ENCODE measurements at regions not wholly inside any gene's neighbourhood (a gene's known extent, or its start where the extent isn't known, plus 50 kb on each side); places are given as distances from the start of the nearest gene placed in this dataset.

GRCh38 chr17:77675411-77675810, 283.1 kb upstream of the TNRC6C start:
- DNase-seq (ENCODE audit: insufficient read length, low spot score) (no peak), FAIRE-seq (no peak)
- TF ChIP-seq SPI1 (IDR thresholded peaks at IDR 0.05; ENCODE audit: low read depth, low read length), result no peak
- no peak for TF ChIP-seq POLR2AphosphoS5 (IDR thresholded peaks at IDR 0.05; ENCODE audit: low read depth, low read length)
- no peak for TF ChIP-seq POU2F2 (IDR thresholded peaks at IDR 0.05; ENCODE audit: low read depth, low read length)
- no peak for TF ChIP-seq PAX5 (IDR thresholded peaks at IDR 0.05; ENCODE audit: insufficient read depth, low read length, severe bottlenecking)
- no peak for TF ChIP-seq TAF1 (IDR thresholded peaks at IDR 0.05; ENCODE audit: low read depth, low read length)

GRCh38 chr17:77675816-77676215, 282.7 kb upstream of the TNRC6C start:
- FAIRE-seq, result no peak
- no peak for TF ChIP-seq POLR2A (IDR thresholded peaks at IDR 0.05; ENCODE audit: low read depth, low read length)
- TF ChIP-seq TAF1 (IDR thresholded peaks at IDR 0.05; ENCODE audit: low read depth, low read length), result no peak
- TF ChIP-seq POU2F2 (IDR thresholded peaks at IDR 0.05; ENCODE audit: low read depth, low read length), result no peak
- no peak for TF ChIP-seq PAX5 (IDR thresholded peaks at IDR 0.05; ENCODE audit: insufficient read depth, low read length, severe bottlenecking)
- no peak for TF ChIP-seq SPI1 (IDR thresholded peaks at IDR 0.05; ENCODE audit: low read depth, low read length)
- no peak for TF ChIP-seq POLR2AphosphoS5 (IDR thresholded peaks at IDR 0.05; ENCODE audit: low read depth, low read length)

GRCh38 chr17:77676237-77676661, 282.3 kb upstream of the TNRC6C start:
- DNase-seq (ENCODE audit: insufficient read length, low spot score) (no peak), FAIRE-seq (no peak)
- TF ChIP-seq TAF1 (IDR thresholded peaks at IDR 0.05; ENCODE audit: low read depth, low read length), result no peak
- TF ChIP-seq POLR2A (IDR thresholded peaks at IDR 0.05; ENCODE audit: low read depth, low read length), result no peak
- TF ChIP-seq SPI1 (IDR thresholded peaks at IDR 0.05; ENCODE audit: low read depth, low read length), result no peak
- no peak for TF ChIP-seq PAX5 (IDR thresholded peaks at IDR 0.05; ENCODE audit: insufficient read depth, low read length, severe bottlenecking)
- no peak for TF ChIP-seq POLR2AphosphoS5 (IDR thresholded peaks at IDR 0.05; ENCODE audit: low read depth, low read length)
- TF ChIP-seq POU2F2 (IDR thresholded peaks at IDR 0.05; ENCODE audit: low read depth, low read length), result no peak

More at GRCh38 chr17:77675816-77676215, 282.7 kb upstream of the TNRC6C start:
- no peak for DNase-seq (ENCODE audit: insufficient read length, low spot score)

DNA sequence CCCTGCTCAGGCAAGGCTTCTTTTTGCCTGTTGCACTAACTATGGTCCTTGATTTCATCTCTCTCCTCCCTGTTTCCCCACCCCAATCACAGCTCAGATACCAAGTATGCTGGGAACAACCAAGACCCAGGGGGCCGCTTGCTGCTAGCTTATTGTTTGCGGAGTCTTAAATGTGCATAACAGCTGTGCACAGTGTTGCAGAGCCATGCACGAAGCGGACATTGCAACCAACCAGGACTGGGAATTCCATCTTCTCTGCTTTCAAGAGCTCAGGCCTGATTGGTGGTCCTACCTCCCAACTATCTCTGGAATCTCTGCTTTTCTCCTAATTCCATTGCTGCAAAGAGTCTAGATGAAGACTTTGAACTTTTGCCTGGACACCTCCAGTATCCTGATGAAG, 281.3 kb upstream of the TNRC6C start:
- TF ChIP-seq PAX5 (IDR thresholded peaks at IDR 0.05; ENCODE audit: insufficient read depth, low read length, severe bottlenecking), result no peak
- no peak for TF ChIP-seq POLR2AphosphoS5 (IDR thresholded peaks at IDR 0.05; ENCODE audit: low read depth, low read length)
- TF ChIP-seq POLR2A (IDR thresholded peaks at IDR 0.05; ENCODE audit: low read depth, low read length), result no peak
- TF ChIP-seq POU2F2 (IDR thresholded peaks at IDR 0.05; ENCODE audit: low read depth, low read length), result no peak
- TF ChIP-seq SPI1 (IDR thresholded peaks at IDR 0.05; ENCODE audit: low read depth, low read length), result no peak
- TF ChIP-seq TAF1 (IDR thresholded peaks at IDR 0.05; ENCODE audit: low read depth, low read length), result no peak
- FAIRE-seq, result no peak
- no peak for DNase-seq (ENCODE audit: insufficient read length, low spot score)

DNA sequence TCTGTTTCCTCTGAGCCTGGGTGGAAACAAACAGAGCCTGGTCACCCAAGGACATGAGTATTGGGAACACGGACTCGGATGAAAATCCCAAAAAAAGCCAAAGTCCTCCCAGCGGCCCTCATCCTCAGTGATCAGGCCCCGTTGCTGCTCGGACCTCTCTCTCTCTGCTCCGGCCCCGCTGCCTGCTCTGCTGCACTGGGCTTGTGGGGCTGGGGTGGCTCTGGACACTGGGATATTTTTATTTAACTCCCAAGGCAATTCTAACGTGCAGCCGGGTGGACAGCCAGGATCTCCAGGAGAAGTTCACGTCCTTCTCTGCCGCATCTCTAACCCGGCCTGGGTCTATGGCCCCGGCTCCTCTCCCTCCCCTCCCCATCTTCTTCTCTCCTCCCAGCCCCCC, 280.9 kb upstream of the TNRC6C start:
- DNase-seq (ENCODE audit: insufficient read length, low spot score), result no peak
- FAIRE-seq, result no peak

DNA sequence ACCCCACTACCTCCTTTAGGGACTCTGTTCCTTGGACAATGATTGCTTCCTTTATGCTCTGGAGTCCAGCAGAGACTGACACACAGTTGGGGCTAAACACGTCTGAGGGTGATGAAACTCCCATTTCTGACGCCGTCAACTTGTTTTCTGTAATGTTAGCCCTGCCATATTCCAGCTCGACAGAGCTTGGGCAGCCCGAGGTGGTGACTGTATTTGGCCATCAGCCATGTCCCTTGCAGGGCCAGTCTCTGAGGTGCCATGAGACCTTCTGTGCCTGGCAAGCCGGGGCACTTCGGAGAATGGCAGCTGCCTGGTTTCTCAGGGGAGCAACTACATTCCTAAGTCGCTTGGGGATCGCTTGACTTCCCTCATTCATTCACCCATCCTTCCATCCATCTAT, 278.9 kb upstream of the TNRC6C start:
- DNase-seq (ENCODE audit: insufficient read length, low spot score) (no peak), FAIRE-seq (no peak)
- TF ChIP-seq SPI1 (IDR thresholded peaks at IDR 0.05; ENCODE audit: low read depth, low read length) (no peak), POU2F2 (IDR thresholded peaks at IDR 0.05; ENCODE audit: low read depth, low read length) (no peak), TAF1 (IDR thresholded peaks at IDR 0.05; ENCODE audit: low read depth, low read length) (no peak), POLR2AphosphoS5 (IDR thresholded peaks at IDR 0.05; ENCODE audit: low read depth, low read length) (no peak), PAX5 (IDR thresholded peaks at IDR 0.05; ENCODE audit: insufficient read depth, low read length, severe bottlenecking) (no peak), POLR2A (IDR thresholded peaks at IDR 0.05; ENCODE audit: low read depth, low read length) (no peak)

More for the DNA sequence above, 280.9 kb upstream of the TNRC6C start:
- no peak for TF ChIP-seq PAX5 (IDR thresholded peaks at IDR 0.05; ENCODE audit: insufficient read depth, low read length, severe bottlenecking)

DNA sequence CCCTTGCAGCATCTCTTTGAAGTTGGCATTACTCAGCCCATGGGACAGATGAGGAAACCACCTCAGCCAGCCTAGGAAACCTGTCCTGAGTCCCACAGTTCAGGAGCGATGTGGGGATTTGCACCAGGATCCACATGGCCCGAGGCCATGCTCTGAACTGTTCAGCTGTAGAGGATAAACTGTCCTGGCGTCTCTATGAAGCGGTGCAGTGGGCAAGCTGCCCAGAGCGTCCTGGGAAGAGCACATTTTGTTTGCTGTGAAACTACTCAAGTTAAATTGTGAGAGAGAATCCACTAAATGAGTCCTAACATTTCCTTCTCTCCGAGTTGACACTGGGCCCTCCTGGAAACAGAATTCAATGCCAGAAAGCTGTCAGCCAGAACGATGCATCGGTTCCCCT, 276.6 kb upstream of the TNRC6C start:
- TF ChIP-seq POU2F2 (IDR thresholded peaks at IDR 0.05; ENCODE audit: low read depth, low read length) (no peak), PAX5 (IDR thresholded peaks at IDR 0.05; ENCODE audit: insufficient read depth, low read length, severe bottlenecking) (no peak), TAF1 (IDR thresholded peaks at IDR 0.05; ENCODE audit: low read depth, low read length) (no peak)
- no peak for FAIRE-seq
- DNase-seq (ENCODE audit: insufficient read length, low spot score), result no peak

DNA sequence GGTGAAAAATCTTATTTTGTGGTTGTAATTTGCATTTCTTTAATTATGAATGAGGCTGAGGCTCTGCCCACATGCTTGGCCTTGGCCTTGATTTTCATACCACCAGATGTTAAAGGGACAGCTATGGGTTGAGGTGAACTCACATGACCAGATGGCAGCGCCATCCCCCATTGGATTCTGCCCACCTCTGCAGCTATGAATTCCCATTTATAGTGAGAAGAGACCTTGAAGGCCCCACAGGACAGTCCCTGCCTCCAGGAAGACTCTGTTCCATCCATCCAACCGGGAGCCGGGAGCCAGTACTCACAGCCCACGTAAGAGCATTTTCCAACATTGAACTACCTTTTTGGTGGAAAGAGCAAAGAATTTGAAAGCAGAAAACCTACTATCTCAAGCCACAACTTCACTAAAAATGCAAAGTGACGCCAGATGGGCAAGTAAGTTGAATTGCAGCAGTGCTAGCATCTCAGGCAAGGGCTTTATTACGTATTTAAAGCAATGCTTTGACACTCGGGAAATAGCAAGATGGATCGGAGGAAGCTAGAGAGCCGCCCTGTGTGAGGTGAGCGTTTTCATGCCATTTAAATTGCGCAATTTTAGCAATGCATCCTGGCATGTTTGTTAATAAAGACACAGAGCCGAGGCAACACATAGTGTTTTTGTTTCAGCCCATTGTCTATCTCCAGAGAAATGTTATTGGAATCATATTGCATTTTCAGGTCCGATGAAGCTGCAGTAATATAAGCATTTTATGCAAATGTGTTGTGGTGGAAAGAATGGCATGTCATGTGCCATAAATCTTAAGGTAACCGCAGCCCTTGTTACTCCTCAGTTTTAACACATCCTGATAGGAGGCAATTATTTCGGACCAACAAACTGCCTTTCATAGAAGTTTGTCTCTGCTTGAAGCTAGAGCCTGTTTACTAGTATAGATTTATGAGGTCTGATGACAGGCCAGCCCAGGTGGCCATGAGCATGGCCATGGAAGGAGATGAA, 273.4 kb upstream of the TNRC6C start:
- FAIRE-seq, result peak; percentile 51
- TF ChIP-seq TAF1 (IDR thresholded peaks at IDR 0.05; ENCODE audit: low read depth, low read length) (no peak), SPI1 (IDR thresholded peaks at IDR 0.05; ENCODE audit: low read depth, low read length) (no peak), PAX5 (IDR thresholded peaks at IDR 0.05; ENCODE audit: insufficient read depth, low read length, severe bottlenecking) (no peak), POLR2A (IDR thresholded peaks at IDR 0.05; ENCODE audit: low read depth, low read length) (no peak), POU2F2 (IDR thresholded peaks at IDR 0.05; ENCODE audit: low read depth, low read length) (no peak), POLR2AphosphoS5 (IDR thresholded peaks at IDR 0.05; ENCODE audit: low read depth, low read length) (no peak)
- no peak for DNase-seq (ENCODE audit: insufficient read length, low spot score)

GRCh38 chr17:77685881-77686486, 272.5 kb upstream of the TNRC6C start:
- no peak for TF ChIP-seq POU2F2 (IDR thresholded peaks at IDR 0.05; ENCODE audit: low read depth, low read length)
- TF ChIP-seq POLR2AphosphoS5 (IDR thresholded peaks at IDR 0.05; ENCODE audit: low read depth, low read length), result no peak
- TF ChIP-seq TAF1 (IDR thresholded peaks at IDR 0.05; ENCODE audit: low read depth, low read length), result no peak
- no peak for TF ChIP-seq POLR2A (IDR thresholded peaks at IDR 0.05; ENCODE audit: low read depth, low read length)
- TF ChIP-seq PAX5 (IDR thresholded peaks at IDR 0.05; ENCODE audit: insufficient read depth, low read length, severe bottlenecking), result no peak
- TF ChIP-seq SPI1 (IDR thresholded peaks at IDR 0.05; ENCODE audit: low read depth, low read length), result no peak
- no peak for FAIRE-seq

More at GRCh38 chr17:77685881-77686486, 272.5 kb upstream of the TNRC6C start:
- DNase-seq (ENCODE audit: insufficient read length, low spot score), result no peak
